ENCODE measurements at regions not wholly inside any gene's neighbourhood (a gene's known extent, or its start where the extent isn't known, plus 50 kb on each side); places are given as distances from the start of the nearest gene placed in this dataset.

DNA sequence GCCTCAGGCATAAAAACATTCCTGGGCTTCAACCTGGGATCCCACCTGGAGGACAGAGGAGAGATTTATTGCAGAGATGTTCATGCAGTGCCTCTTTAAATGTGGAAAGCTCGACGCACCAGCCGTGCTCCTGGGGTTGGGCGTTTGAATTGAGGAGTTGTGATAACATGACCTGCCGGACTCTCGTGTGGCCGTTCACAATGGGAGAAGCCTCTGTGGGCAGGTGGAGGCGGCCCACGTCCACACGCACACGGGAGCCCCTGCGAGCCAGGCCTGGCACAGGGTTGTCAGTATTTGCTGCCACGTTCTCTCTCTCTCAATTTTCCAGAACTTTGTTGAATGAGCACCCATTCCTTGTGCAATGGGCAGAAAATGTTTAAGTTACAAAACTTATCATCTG, 58.3 kb upstream of the PPARA start:
- DNase-seq, result no peak

DNA sequence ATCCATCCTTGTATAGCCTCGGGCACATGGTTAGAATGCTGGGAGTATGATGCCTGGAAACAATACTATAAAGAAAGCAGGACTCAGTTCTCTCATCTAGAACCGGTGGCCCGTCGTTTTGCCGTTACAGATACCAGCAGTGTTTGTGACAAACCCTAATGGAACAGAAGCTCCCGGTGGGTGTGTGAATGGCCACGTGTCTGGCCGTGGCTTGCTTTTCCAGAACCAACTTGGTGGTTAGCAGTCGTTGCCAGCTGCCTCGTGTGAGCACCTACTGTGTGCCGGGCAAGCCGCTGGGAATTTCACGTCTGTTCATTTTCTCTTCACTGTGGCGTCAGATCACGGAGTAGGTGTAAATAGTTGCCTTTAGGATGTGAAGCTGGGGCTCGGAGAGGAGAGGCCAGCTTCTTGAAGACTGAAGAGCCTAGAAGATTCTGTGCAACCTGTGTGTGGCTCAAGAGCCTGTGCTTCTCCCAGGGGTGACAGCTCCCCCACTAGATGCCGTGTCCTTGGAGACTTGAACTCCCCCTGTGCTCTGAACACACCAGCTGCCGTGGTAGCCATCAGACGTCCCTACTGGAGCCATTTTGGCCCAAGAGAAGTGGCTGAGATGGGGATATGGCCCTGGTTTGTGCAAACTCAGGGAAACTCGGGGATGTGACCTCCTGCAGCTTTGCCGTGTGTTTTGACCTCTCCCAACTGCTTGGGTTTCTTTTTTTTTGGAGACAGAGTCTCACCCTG, 57.5 kb upstream of the PPARA start:
- no peak for DNase-seq

DNA sequence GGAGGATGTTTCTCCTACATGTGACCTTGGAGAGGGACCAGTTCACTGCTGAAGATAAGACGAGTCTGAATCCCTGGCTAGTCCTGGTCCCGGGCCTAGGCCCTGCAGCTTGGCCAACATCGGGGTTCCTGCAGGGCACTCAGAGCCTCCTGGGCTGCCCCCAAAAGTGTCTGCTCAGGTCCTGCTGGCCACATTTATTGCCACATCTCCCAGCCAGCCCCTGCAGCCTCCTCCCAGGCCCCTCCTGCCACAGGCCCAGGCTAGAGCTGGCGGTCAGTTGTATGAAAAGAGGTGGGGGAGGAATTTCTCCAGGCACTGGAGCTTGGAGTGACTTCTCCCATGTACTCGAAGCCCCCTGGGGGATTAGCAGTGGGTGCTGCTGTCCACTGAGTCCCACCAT, 56.5 kb upstream of the PPARA start:
- DNase-seq, result no peak

DNA sequence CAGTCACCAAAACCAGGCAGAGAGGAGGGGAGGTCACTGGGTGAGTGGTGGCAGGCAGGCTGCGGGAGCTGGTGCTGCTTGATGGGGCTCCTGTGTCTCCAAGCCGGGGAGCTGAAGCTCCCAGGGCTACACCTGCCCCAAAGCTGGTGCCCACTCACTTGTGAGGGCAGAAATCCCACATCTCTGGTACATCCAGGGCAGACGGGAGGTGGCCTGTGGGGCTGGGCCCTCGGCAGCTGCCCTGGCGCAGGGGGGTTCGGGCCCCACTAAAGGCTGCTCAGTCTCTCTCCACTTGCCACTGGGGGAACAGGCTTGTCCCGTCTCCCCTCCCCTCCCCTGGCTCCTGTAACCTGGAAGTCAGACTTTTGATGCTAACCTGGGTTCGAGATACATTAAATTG, 55.6 kb upstream of the PPARA start:
- no peak for DNase-seq

DNA sequence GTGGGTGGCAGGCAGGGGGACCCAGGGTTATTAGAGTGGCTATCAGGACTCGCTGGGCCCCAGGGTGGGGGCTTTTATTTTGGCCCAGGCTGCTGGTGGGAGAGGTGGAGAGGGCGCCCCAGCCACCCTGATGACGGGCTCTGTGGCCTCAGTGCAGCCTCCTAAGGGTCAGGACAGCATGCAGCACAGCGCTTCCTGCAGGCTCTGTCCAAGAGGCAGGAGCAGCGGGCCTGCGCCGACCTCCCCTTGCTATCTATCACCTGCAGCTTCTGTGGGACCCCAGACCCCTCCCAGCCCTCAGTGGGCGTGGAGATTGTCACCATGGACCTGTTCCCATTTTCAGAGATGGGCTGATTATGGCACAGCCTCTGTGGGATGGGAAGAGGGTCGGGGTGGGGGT, 54.3 kb upstream of the PPARA start:
- no peak for DNase-seq

DNA sequence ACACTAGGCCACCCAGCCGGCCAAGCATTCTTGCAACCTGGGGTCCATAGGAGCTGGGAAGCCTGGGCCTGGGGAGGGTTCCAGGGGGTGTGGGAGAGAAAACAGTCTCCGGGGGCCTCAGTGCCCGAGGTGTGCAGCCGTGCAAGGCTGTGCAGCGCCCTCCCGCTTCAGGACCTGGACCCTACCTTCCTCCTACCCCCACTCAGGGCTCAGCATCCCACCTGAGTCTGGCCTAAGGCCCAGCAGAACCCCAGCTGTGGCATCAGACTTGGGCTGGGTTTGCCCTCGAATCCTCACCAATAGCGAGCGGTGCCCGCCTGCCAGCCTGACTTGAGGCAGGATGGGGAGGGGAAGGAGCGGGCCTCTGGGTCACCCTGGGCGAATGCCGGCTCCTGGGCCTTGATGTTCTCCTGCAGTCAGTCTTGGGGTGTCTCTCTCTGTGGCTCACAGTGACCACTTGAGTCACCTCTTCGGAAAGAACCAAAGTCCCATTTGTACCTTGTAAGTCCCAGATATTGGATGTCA, 53.6 kb upstream of the PPARA start:
- DNase-seq, result no peak

DNA sequence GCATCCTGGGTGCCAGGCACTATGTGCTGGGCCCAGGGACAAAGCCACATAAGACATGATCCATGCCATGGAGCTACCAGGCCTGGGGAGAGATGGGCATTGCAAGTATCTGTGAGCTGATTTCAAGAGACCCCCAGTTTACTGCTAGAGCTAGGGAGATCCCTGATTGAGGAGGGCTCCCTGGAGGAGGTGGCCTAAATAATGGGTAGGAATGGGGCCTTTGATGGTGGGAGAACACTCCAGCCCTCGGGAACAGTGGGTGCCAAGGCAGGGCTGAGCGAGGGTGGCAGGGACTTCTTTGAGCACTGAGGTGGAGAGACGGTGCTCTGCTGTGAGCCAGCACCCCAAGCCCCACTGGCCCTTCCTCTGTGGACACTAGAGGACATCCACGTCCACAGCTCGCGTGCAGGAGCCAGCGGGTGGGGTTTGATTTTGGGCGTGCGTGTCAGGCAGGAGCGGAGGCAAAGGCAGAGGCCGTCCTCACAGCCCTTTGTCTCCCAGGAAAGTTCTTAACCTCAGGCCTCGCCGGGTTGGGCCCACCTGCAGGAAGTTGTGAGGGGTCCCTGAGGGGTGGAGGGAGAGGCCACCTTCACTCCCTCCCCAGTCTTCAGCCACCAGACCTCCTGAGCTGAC, 52.9 kb upstream of the PPARA start:
- no peak for DNase-seq

DNA sequence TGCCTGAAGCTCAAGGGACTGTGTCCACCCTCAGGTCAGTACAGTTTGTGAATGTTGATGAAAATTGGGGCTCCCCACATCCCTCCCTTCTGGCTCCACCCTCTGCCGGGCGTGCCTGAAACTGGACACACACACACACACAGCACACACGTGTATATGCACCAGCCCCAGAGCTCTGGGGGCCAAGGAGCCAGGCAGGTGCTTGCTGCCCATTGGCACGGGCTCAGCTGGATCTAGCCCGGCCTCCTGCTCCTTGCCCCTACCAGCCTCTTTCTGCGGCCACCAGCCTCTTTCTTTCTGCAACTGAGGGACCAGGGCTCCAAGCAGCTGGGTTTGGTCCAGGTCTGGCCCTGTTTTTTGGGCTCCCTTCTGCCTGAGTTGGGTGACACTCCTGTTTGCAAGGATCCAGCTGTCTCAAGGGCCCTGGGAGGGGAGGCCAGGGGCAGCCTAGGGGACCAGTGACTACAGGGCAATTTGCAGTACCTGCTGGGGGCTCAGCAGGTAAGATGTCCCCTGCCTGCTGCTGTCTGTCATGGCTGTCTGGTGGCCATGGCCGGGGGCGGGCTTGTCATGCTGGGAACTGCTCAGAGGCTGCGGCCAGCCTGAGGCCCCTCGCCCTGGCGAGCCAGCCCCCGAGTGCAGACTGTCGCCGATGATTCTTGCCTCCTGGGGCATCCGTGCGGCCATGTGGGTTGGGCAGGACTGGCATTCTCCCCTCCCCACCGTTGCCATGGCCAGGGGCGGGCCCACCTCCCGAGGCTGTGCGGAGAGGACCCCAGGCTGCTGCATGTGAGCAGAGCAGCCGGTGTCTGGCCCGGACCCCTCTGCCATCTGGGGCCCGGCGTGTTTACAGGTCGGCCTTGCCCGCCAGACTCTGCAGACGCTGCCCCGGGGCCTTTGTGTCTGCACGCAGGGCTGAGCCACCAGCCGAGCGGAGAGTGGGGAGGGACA, 51.5 kb upstream of the PPARA start:
- no peak for DNase-seq

DNA sequence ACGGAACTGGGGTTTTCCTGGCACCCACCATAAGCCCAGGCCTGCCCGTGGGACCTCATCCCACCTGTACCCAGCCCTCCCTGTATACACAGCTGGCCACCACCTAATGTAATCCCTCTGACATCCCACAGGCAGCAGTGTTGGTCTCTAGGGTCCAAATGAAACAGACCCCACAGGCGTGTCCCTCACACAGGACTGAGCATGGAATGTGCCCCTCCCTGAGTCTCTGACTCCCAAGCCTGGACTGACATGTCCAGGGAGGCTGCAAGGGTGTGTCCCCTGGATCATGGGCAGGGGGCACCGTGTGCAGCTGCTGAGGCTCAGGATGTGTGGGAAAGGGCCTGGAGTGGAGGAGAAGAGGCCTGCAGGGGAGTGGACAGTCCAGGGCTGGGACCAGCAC, 50.6 kb upstream of the PPARA start:
- no peak for DNase-seq

DNA sequence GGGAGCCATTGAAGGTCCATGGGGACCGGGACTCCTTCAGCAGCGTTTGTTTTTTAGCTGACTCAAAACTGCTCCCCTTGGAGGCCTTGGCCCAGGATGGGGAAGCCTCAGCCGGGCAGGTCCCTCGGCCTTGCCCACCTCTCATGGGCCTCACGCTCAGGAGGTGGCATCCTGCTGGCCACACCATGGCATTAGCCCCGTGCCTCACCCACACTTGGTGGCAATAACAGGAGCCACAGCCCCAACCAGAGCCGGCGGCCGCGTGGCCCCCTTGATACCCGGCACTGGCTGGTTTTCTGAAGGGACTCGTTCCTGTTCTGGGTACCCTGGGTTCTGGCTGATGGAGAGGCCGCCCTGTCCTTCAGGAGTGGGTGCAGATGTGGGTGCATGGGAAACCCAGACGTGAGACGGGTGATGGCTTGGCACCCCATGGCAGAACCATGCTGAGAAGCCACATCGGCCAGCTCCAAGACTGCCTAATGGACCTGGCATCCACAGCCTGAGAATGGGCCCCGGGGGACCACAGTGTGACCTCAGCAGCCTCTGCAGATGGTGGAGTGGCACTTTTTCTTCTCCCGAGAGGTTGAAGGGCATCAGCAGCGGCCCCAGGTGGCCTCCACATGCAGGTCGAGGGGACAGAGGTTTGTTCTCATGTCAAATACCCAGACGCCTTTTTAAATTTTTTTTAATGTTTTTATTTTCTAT, 49.8 kb upstream of the PPARA start:
- no peak for DNase-seq

All from midbrain (tissue), 1 donor.